Neural crest cell (in vitro differentiated cells): ENCODE measurements at regions not wholly inside any gene's neighbourhood (a gene's known extent, or its start where the extent isn't known, plus 50 kb on each side); places are given as distances from the start of the nearest gene placed in this dataset.

Source experiments
- DNase-seq: peaks from one replicate; pipeline ENCODE4 v3.0.0; 2021; ENCODE audit warnings: low read depth, mixed read lengths, low spot score
- H3K27ac Mint-ChIP-seq: one replicate; pipeline ENCODE4 v1.8.0; 2021; ENCODE audit warnings: mild to moderate bottlenecking, mixed read lengths; ENCODE audit not compliant: unreplicated experiment
- H3K27me3 Mint-ChIP-seq: 2 replicates; pipeline ENCODE4 v1.8.0; 2021; ENCODE audit warnings: low read depth, mild to moderate bottlenecking, mixed read lengths
- H3K36me3 Mint-ChIP-seq: 2 replicates; pipeline ENCODE4 v1.8.0; 2021; ENCODE audit warnings: low read depth, mild to moderate bottlenecking, mixed read lengths
- H3K4me1 Mint-ChIP-seq: 2 replicates; pipeline ENCODE4 v1.8.0; 2021; ENCODE audit warnings: mixed read lengths
- H3K4me3 Mint-ChIP-seq: one replicate; pipeline ENCODE4 v1.8.0; 2021; ENCODE audit warnings: mild to moderate bottlenecking, mixed read lengths
- H3K9me3 Mint-ChIP-seq: 2 replicates; pipeline ENCODE4 v1.8.0; 2021; ENCODE audit warnings: mixed read lengths
- CTCF ChIP-seq: fragments of 200-600 bp; sonication (generic); conservative IDR thresholded peaks from 2 replicates; pipeline ENCODE4 v1.5.0; 2021; ENCODE audit warnings: antibody characterized with exemption, mild to moderate bottlenecking

- no peak overlapping the region for H3K27ac Mint-ChIP-seq
- DNase-seq = no peak
- H3K27me3 Mint-ChIP-seq = peaks cover 2% of the 10 kb centered on the region
- no peak overlapping the region for H3K4me3 Mint-ChIP-seq
- peaks cover 6% of the 10 kb centered on the region for H3K36me3 Mint-ChIP-seq
- H3K9me3 Mint-ChIP-seq = peaks cover 13% of the 10 kb centered on the region
- H3K4me1 Mint-ChIP-seq = no peaks in the 10 kb centered on the region
- TF ChIP-seq CTCF = no peak
Observed at GRCh38 chr12:94031763-94032162, 116.6 kb upstream of the PLXNC1 start.

- no peak for DNase-seq
- Mint-ChIP-seq H3K36me3 (peaks cover 6% of the 10 kb centered on the region), H3K27me3 (peaks cover 2% of the 10 kb centered on the region), H3K9me3 (peaks cover 13% of the 10 kb centered on the region), H3K27ac (no peak overlapping the region), H3K4me1 (no peaks in the 10 kb centered on the region), H3K4me3 (no peak overlapping the region)
- TF ChIP-seq CTCF = no peak
Observed at GRCh38 chr12:94032368-94032767, 116.0 kb upstream of the PLXNC1 start.

GRCh38 chr12:94033101-94033500 is 115.3 kb upstream of the PLXNC1 start:
- H3K9me3 Mint-ChIP-seq = peaks cover 11% of the 10 kb centered on the region
- TF ChIP-seq CTCF = no peak
- H3K4me3 Mint-ChIP-seq = no peak overlapping the region
- H3K27me3 Mint-ChIP-seq = peaks cover 2% of the 10 kb centered on the region
- no peak overlapping the region for H3K27ac Mint-ChIP-seq
- H3K4me1 Mint-ChIP-seq = no peaks in the 10 kb centered on the region
- H3K36me3 Mint-ChIP-seq = peaks cover 4% of the 10 kb centered on the region
- DNase-seq = no peak

DNA sequence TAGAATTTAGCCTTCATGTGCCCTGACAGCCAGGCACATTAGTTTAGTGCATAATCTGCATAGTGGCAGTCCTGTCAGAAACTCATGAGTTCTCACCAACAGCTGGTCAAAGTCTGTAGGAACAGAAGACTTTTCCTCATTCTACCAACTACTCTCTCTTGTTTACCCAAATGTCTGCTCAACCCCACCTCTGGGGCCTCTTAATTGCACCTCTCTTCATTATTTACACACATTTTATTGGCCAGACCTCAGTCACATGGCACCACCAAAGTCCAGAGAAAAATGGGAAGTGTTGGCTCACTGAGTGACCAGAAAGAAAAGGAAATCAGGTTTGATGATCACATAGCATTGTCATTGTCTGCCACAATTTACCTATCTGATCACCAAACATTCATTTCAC is 114.6 kb upstream of the PLXNC1 start:
- TF ChIP-seq CTCF = no peak
- Mint-ChIP-seq H3K4me1 (no peaks in the 10 kb centered on the region), H3K9me3 (peaks cover 13% of the 10 kb centered on the region), H3K4me3 (no peak overlapping the region), H3K27me3 (peaks cover 2% of the 10 kb centered on the region), H3K36me3 (peaks cover 2% of the 10 kb centered on the region), H3K27ac (no peak overlapping the region)
- no peak for DNase-seq

DNA sequence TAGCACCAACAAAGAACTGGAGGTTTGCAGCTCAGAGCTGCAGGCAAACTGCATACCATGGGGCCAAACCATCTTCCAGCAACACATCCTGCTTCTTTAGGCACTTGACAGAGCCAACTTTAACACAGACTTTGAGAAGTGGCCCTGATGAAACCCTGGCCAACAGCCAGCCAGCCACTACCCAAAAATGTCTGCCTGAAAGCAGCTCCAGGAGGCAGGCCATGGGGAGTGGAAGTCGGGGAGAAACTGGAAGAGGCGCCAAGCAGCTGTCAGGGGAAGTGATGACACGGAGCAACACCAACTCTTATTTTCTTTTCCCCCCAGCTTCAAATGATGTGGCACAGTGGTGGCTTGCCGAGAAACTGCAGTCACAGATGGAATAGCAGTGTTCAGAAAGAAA is 110.9 kb upstream of the PLXNC1 start:
- H3K27me3 Mint-ChIP-seq = no peaks in the 10 kb centered on the region
- DNase-seq = no peak
- peaks cover 17% of the 10 kb centered on the region for H3K9me3 Mint-ChIP-seq
- TF ChIP-seq CTCF = no peak
- peaks cover 12% of the 10 kb centered on the region for H3K4me1 Mint-ChIP-seq
- H3K4me3 Mint-ChIP-seq = no peak overlapping the region
- no peak overlapping the region for H3K27ac Mint-ChIP-seq
- no peaks in the 10 kb centered on the region for H3K36me3 Mint-ChIP-seq

GRCh38 chr12:94038605-94039004 is 109.8 kb upstream of the PLXNC1 start:
- no peaks in the 10 kb centered on the region for H3K36me3 Mint-ChIP-seq
- no peaks in the 10 kb centered on the region for H3K27me3 Mint-ChIP-seq
- peaks cover 16% of the 10 kb centered on the region for H3K4me1 Mint-ChIP-seq
- TF ChIP-seq CTCF = no peak
- no peak for DNase-seq
- H3K9me3 Mint-ChIP-seq = peaks cover 17% of the 10 kb centered on the region
- H3K27ac Mint-ChIP-seq = no peak overlapping the region
- no peak overlapping the region for H3K4me3 Mint-ChIP-seq
